ENCODE measurements at regions not wholly inside any gene's neighbourhood (a gene's known extent, or its start where the extent isn't known, plus 50 kb on each side); places are given as distances from the start of the nearest gene placed in this dataset.

GRCh38 chr1:184322253-184322652 lies 64.6 kb upstream of the C1orf21 start:
- DNase-seq (ENCODE audit: low spot score): no peak

- DNase-seq (ENCODE audit: low spot score): no peak
Measured at GRCh38 chr1:184324972-184325371, 61.9 kb upstream of the C1orf21 start.

- DNase-seq (ENCODE audit: low spot score): no peak
Measured at GRCh38 chr1:184326278-184326677, 60.6 kb upstream of the C1orf21 start.

- DNase-seq (ENCODE audit: low spot score): no peak
Measured at GRCh38 chr1:184329245-184329953, 57.4 kb upstream of the C1orf21 start.

GRCh38 chr1:184329962-184330868 lies 56.6 kb upstream of the C1orf21 start:
- DNase-seq (ENCODE audit: low spot score): peak; percentile 4

GRCh38 chr1:184330875-184331274 lies 56.0 kb upstream of the C1orf21 start:
- no peak for DNase-seq (ENCODE audit: low spot score)

Data from Ammon's horn (tissue), 1 donor.